ENCODE measurements at regions not wholly inside any gene's neighbourhood (a gene's known extent, or its start where the extent isn't known, plus 50 kb on each side); places are given as distances from the start of the nearest gene placed in this dataset.
"Not testable (repeated sequence)": the region's sequence is repeated elsewhere in the genome, so short reads cannot be mapped to it uniquely, and the experiment has no call there.

GRCh38 chr1:149369081-149369480 lies 105.8 kb upstream of the NBPF19 start:
- H3K27ac Mint-ChIP-seq; H3K27me3 Mint-ChIP-seq; H3K36me3 Mint-ChIP-seq; H3K4me3 Mint-ChIP-seq; ATAC-seq; DNase-seq (ENCODE audit: low spot score); H3K4me1 Mint-ChIP-seq (ENCODE audit: low read depth in 2 of 2); H3K9me3 Mint-ChIP-seq: not testable (repeated sequence)

- not testable (repeated sequence) for H3K4me3 Mint-ChIP-seq, H3K36me3 Mint-ChIP-seq
Observed at GRCh38 chr1:149371955-149372354, 102.9 kb upstream of the NBPF19 start.

GRCh38 chr1:149378462-149378861 lies 96.4 kb upstream of the NBPF19 start:
- not testable (repeated sequence) for H3K9me3 Mint-ChIP-seq; DNase-seq (ENCODE audit: low spot score); H3K27me3 Mint-ChIP-seq; H3K4me1 Mint-ChIP-seq (ENCODE audit: low read depth in 2 of 2); H3K36me3 Mint-ChIP-seq; H3K27ac Mint-ChIP-seq; ATAC-seq; H3K4me3 Mint-ChIP-seq

More at GRCh38 chr1:149371955-149372354, 102.9 kb upstream of the NBPF19 start:
- not testable (repeated sequence) for H3K9me3 Mint-ChIP-seq; H3K27ac Mint-ChIP-seq; H3K4me1 Mint-ChIP-seq (ENCODE audit: low read depth in 2 of 2); DNase-seq (ENCODE audit: low spot score); H3K27me3 Mint-ChIP-seq
- peak; percentile 74 to 87 for ATAC-seq

GRCh38 chr1:149390173-149390926 lies 84.5 kb upstream of the NBPF19 start:
- DNase-seq (ENCODE audit: low spot score) (peak; percentile 75), ATAC-seq (peak; percentile 92 to 95)
- H3K4me1 Mint-ChIP-seq (ENCODE audit: low read depth in 2 of 2); H3K9me3 Mint-ChIP-seq; H3K36me3 Mint-ChIP-seq; H3K27me3 Mint-ChIP-seq; H3K27ac Mint-ChIP-seq: not testable (repeated sequence)
- H3K4me3 Mint-ChIP-seq, result peak overlapping the region; percentile 66

- not testable (repeated sequence) for H3K36me3 Mint-ChIP-seq
Observed at GRCh38 chr1:149390931-149391330, 83.9 kb upstream of the NBPF19 start.

GRCh38 chr1:149395802-149396201 lies 79.0 kb upstream of the NBPF19 start:
- DNase-seq (ENCODE audit: low spot score); H3K9me3 Mint-ChIP-seq; H3K4me3 Mint-ChIP-seq; H3K4me1 Mint-ChIP-seq (ENCODE audit: low read depth in 2 of 2); H3K36me3 Mint-ChIP-seq; H3K27me3 Mint-ChIP-seq; ATAC-seq; H3K27ac Mint-ChIP-seq: not testable (repeated sequence)

More at GRCh38 chr1:149390931-149391330, 83.9 kb upstream of the NBPF19 start:
- not testable (repeated sequence) for DNase-seq (ENCODE audit: low spot score); H3K4me1 Mint-ChIP-seq (ENCODE audit: low read depth in 2 of 2); H3K9me3 Mint-ChIP-seq; H3K4me3 Mint-ChIP-seq; H3K27me3 Mint-ChIP-seq; H3K27ac Mint-ChIP-seq
- ATAC-seq, result peak; percentile 60 to 74

- H3K4me1 Mint-ChIP-seq (ENCODE audit: low read depth in 2 of 2); H3K27ac Mint-ChIP-seq; ATAC-seq; H3K27me3 Mint-ChIP-seq; DNase-seq (ENCODE audit: low spot score); H3K9me3 Mint-ChIP-seq; H3K4me3 Mint-ChIP-seq; H3K36me3 Mint-ChIP-seq: not testable (repeated sequence)
Observed at GRCh38 chr1:149398527-149398926, 76.3 kb upstream of the NBPF19 start.

GRCh38 chr1:149408404-149408803 lies 66.4 kb upstream of the NBPF19 start:
- H3K27ac Mint-ChIP-seq; H3K4me1 Mint-ChIP-seq (ENCODE audit: low read depth in 2 of 2); ATAC-seq; H3K9me3 Mint-ChIP-seq; H3K36me3 Mint-ChIP-seq; H3K4me3 Mint-ChIP-seq; DNase-seq (ENCODE audit: low spot score); H3K27me3 Mint-ChIP-seq: not testable (repeated sequence)

GRCh38 chr1:149415373-149415772 lies 59.5 kb upstream of the NBPF19 start:
- not testable (repeated sequence) for H3K4me1 Mint-ChIP-seq (ENCODE audit: low read depth in 2 of 2); H3K27ac Mint-ChIP-seq; H3K4me3 Mint-ChIP-seq; H3K9me3 Mint-ChIP-seq; H3K27me3 Mint-ChIP-seq; H3K36me3 Mint-ChIP-seq; DNase-seq (ENCODE audit: low spot score); ATAC-seq

- H3K27me3 Mint-ChIP-seq; H3K4me3 Mint-ChIP-seq; H3K36me3 Mint-ChIP-seq; DNase-seq (ENCODE audit: low spot score); H3K9me3 Mint-ChIP-seq; ATAC-seq; H3K4me1 Mint-ChIP-seq (ENCODE audit: low read depth in 2 of 2): not testable (repeated sequence)
- H3K27ac Mint-ChIP-seq, result peak overlapping the region in 1 of 2 donors; percentile 57
Observed at GRCh38 chr1:149418782-149419181, 56.1 kb upstream of the NBPF19 start.

- not testable (repeated sequence) for H3K36me3 Mint-ChIP-seq; H3K4me1 Mint-ChIP-seq (ENCODE audit: low read depth in 2 of 2); H3K4me3 Mint-ChIP-seq; H3K27ac Mint-ChIP-seq; ATAC-seq; H3K9me3 Mint-ChIP-seq; H3K27me3 Mint-ChIP-seq; DNase-seq (ENCODE audit: low spot score)
Observed at GRCh38 chr1:149423122-149423521, 51.7 kb upstream of the NBPF19 start.

Data from natural killer cell treated with Interleukin-12 subunit alpha and Interleukin-12 subunit beta and Interleukin-15 and Interleukin-18, amount 100 ng/mL, for 72 hours (primary cell).